ENCODE measurements at regions not wholly inside any gene's neighbourhood (a gene's known extent, or its start where the extent isn't known, plus 50 kb on each side); places are given as distances from the start of the nearest gene placed in this dataset.

DNA sequence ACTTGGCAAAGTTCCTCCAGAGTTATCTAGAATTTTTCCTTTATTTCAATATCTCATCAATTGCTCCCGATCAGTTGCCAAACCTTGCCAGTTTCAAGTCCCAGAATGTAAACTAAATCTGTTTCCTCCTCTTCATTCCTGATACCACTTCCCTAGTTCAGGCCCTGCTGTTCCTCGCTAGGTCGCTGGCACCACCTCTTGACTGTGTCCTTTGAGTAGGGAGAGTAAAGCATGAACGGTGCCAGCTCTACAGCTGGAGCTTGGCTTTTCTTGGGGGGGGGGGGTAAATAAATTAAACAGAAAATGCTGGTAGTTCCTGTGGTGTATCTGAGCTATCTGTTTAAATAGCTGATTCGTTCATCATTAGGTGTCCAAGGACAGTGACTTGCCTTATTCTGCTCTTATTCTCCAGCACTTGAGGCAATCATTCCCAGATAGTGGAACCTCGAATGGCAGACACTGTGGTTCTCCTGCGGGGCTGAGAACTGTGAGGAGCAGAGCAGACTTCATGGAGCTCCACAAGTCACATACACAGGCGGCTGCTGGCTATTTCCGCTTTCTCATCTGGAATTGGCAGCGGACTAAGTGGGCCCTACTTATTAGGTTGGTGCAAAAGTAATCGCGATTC, 168.3 kb upstream of the FAT1 start:
- H3K4me3 ChIP-seq (ENCODE audit: insufficient read length, low read depth): no peak overlapping the region

GRCh38 chr4:186898367-186898766, 174.7 kb upstream of the FAT1 start:
- Histone ChIP-seq H3K9ac (ENCODE audit: insufficient read length, low read depth) (no peak overlapping the region), H3K9me3 (ENCODE audit: insufficient read depth, low read length) (no peaks in the 10 kb centered on the region), H3K4me3 (ENCODE audit: insufficient read length, low read depth) (no peak overlapping the region), H3K4me1 (ENCODE audit: insufficient read depth, insufficient read length) (no peaks in the 10 kb centered on the region), H3K36me3 (ENCODE audit: insufficient read depth, insufficient read length, low read length) (no peaks in the 10 kb centered on the region), H3K27me3 (ENCODE audit: insufficient read depth, insufficient read length) (no peaks in the 10 kb centered on the region)
- DNase-seq (ENCODE audit: low read depth, low spot score): no peak
- TF ChIP-seq SUZ12 (IDR thresholded peaks at IDR 0.05; ENCODE audit: extremely low read depth, insufficient read depth, insufficient read length) (no peak), ZNF274 (IDR thresholded peaks at IDR 0.05; ENCODE audit: low read depth, low read length) (no peak), YY1 (IDR thresholded peaks at IDR 0.05; ENCODE audit: insufficient read depth, insufficient read length) (no peak)

More for the DNA sequence above, 168.3 kb upstream of the FAT1 start:
- no peaks in the 10 kb centered on the region; the same call in 1 of the 2 replicates for H3K9me3 ChIP-seq (ENCODE audit: insufficient read depth, low read length)
- no peak for TF ChIP-seq ZNF274 (IDR thresholded peaks at IDR 0.05; ENCODE audit: low read depth, low read length)
- TF ChIP-seq YY1 (IDR thresholded peaks at IDR 0.05; ENCODE audit: insufficient read depth, insufficient read length): no peak
- no peak for TF ChIP-seq SUZ12 (IDR thresholded peaks at IDR 0.05; ENCODE audit: extremely low read depth, insufficient read depth, insufficient read length)
- DNase-seq (ENCODE audit: low read depth, low spot score): no peak
- no peaks in the 10 kb centered on the region for H3K27me3 ChIP-seq (ENCODE audit: insufficient read depth, insufficient read length)
- H3K9ac ChIP-seq (ENCODE audit: insufficient read length, low read depth): no peak overlapping the region
- H3K36me3 ChIP-seq (ENCODE audit: insufficient read depth, insufficient read length, low read length): no peaks in the 10 kb centered on the region
- no peaks in the 10 kb centered on the region for H3K4me1 ChIP-seq (ENCODE audit: insufficient read depth, insufficient read length)

DNA sequence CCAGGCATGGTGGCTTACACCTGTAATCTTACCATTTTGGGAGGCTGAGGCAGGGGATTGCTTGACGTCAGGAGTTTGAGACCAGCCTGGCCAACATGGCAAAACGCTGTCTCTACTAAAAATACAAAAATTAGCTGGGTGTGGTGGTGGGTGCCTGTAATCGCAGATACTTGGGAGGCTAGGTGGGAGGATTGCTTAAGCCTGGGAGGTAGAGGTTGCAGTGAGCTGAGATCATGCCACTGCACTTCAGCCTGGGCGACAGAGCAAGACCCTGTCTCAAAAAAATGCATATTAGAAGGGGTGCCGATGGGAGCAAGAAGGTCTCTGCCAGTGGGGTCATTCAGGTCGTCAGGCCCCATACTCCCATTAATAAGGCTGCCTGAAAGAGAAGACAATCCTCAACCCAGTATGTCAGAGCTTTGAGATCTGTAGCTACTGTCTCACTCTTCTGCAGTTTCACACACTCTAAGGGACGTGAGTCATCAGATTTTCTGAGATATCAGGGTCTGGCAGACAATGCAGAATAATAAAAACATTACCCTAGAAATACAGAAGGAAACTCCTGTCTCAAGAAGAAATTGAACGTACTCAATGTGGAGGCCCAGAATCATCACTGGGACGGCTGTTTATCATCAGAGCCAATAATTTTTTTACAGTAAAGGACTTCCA, 176.7 kb upstream of the FAT1 start:
- no peak for DNase-seq (ENCODE audit: low read depth, low spot score)
- H3K4me1 ChIP-seq (ENCODE audit: insufficient read depth, insufficient read length): no peaks in the 10 kb centered on the region
- H3K36me3 ChIP-seq (ENCODE audit: insufficient read depth, insufficient read length, low read length): no peaks in the 10 kb centered on the region
- H3K9ac ChIP-seq (ENCODE audit: insufficient read length, low read depth): no peak overlapping the region
- H3K27me3 ChIP-seq (ENCODE audit: insufficient read depth, insufficient read length): no peaks in the 10 kb centered on the region
- TF ChIP-seq YY1 (IDR thresholded peaks at IDR 0.05; ENCODE audit: insufficient read depth, insufficient read length) (no peak), SUZ12 (IDR thresholded peaks at IDR 0.05; ENCODE audit: extremely low read depth, insufficient read depth, insufficient read length) (no peak), ZNF274 (IDR thresholded peaks at IDR 0.05; ENCODE audit: low read depth, low read length) (no peak)
- no peak overlapping the region for H3K4me3 ChIP-seq (ENCODE audit: insufficient read length, low read depth)
- no peaks in the 10 kb centered on the region for H3K9me3 ChIP-seq (ENCODE audit: insufficient read depth, low read length)

DNA sequence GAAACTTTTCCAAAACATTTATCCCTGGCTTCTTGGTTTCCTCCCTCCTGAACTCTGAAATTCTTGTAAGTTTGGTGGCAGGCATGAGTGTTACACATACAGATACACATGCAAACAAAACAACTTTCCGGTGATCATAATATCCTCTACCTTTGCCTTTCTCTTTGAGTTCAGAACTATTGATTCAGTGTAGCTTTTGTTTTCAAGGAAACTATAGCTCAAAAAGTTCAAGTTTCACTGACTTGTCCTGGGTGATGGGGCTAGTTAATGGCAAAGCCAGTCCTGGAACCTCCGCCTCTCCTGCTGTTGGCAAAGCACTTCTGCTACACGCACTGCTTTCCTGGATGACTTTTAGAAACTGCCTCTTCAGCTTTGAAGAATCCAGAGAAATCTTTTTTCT, 177.3 kb upstream of the FAT1 start:
- H3K4me1 ChIP-seq (ENCODE audit: insufficient read depth, insufficient read length): no peaks in the 10 kb centered on the region
- no peaks in the 10 kb centered on the region for H3K27me3 ChIP-seq (ENCODE audit: insufficient read depth, insufficient read length)
- no peaks in the 10 kb centered on the region for H3K36me3 ChIP-seq (ENCODE audit: insufficient read depth, insufficient read length, low read length)
- H3K4me3 ChIP-seq (ENCODE audit: insufficient read length, low read depth): no peak overlapping the region
- no peak overlapping the region for H3K9ac ChIP-seq (ENCODE audit: insufficient read length, low read depth)
- H3K9me3 ChIP-seq (ENCODE audit: insufficient read depth, low read length): no peaks in the 10 kb centered on the region
- DNase-seq (ENCODE audit: low read depth, low spot score): no peak
- TF ChIP-seq YY1 (IDR thresholded peaks at IDR 0.05; ENCODE audit: insufficient read depth, insufficient read length) (no peak), ZNF274 (IDR thresholded peaks at IDR 0.05; ENCODE audit: low read depth, low read length) (no peak), SUZ12 (IDR thresholded peaks at IDR 0.05; ENCODE audit: extremely low read depth, insufficient read depth, insufficient read length) (no peak)

DNA sequence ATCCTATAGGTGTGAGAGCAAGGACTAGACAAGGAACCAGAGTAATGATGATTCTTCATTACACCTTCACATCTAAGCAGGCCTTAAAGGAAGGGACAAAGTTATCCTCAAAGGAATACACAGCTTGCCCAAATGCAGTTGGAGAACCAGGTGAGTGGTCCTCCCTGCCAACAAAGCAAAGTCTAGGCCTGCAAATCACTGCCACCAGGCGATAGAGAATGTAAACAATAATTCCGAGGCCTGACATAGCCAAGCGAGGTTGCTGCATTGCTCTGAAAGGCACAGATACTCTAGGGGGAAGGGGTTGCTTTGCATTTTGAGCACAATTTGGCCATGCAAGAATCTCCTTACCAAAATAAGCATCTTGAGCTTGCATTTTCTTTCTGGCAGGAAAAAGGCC, 178.2 kb upstream of the FAT1 start:
- no peaks in the 10 kb centered on the region for H3K27me3 ChIP-seq (ENCODE audit: insufficient read depth, insufficient read length)
- H3K9ac ChIP-seq (ENCODE audit: insufficient read length, low read depth): no peak overlapping the region
- H3K4me1 ChIP-seq (ENCODE audit: insufficient read depth, insufficient read length): no peaks in the 10 kb centered on the region
- H3K36me3 ChIP-seq (ENCODE audit: insufficient read depth, insufficient read length, low read length): no peaks in the 10 kb centered on the region
- TF ChIP-seq YY1 (IDR thresholded peaks at IDR 0.05; ENCODE audit: insufficient read depth, insufficient read length): no peak
- TF ChIP-seq ZNF274 (IDR thresholded peaks at IDR 0.05; ENCODE audit: low read depth, low read length): no peak
- no peak for TF ChIP-seq SUZ12 (IDR thresholded peaks at IDR 0.05; ENCODE audit: extremely low read depth, insufficient read depth, insufficient read length)
- H3K4me3 ChIP-seq (ENCODE audit: insufficient read length, low read depth): no peak overlapping the region
- DNase-seq (ENCODE audit: low read depth, low spot score): no peak
- no peaks in the 10 kb centered on the region for H3K9me3 ChIP-seq (ENCODE audit: insufficient read depth, low read length)

DNA sequence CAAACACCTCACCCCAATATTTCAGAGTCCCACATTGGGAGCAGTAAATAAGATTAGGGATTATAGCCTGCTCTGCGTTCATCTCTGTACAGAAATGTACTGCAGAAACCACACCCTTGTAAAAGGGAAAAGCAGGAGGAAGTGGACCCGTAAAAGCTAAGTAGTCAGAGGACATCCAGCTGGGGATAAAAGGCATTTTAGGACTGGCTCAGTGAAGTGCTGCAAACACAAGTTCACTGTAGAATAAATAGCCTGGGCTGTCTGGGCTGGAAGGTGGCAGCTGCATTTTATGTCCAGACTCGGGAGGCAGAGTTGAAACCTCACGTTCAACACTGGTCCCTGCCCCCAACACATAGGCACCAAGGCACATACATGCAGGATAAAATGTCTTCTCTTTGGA, 178.7 kb upstream of the FAT1 start:
- Histone ChIP-seq H3K9ac (ENCODE audit: insufficient read length, low read depth) (no peak overlapping the region), H3K27me3 (ENCODE audit: insufficient read depth, insufficient read length) (no peaks in the 10 kb centered on the region), H3K4me1 (ENCODE audit: insufficient read depth, insufficient read length) (no peaks in the 10 kb centered on the region), H3K36me3 (ENCODE audit: insufficient read depth, insufficient read length, low read length) (no peaks in the 10 kb centered on the region), H3K9me3 (ENCODE audit: insufficient read depth, low read length) (no peaks in the 10 kb centered on the region), H3K4me3 (ENCODE audit: insufficient read length, low read depth) (no peak overlapping the region)
- no peak for DNase-seq (ENCODE audit: low read depth, low spot score)
- no peak for TF ChIP-seq YY1 (IDR thresholded peaks at IDR 0.05; ENCODE audit: insufficient read depth, insufficient read length)
- TF ChIP-seq SUZ12 (IDR thresholded peaks at IDR 0.05; ENCODE audit: extremely low read depth, insufficient read depth, insufficient read length): no peak
- TF ChIP-seq ZNF274 (IDR thresholded peaks at IDR 0.05; ENCODE audit: low read depth, low read length): no peak

- H3K36me3 ChIP-seq (ENCODE audit: insufficient read depth, insufficient read length, low read length): no peaks in the 10 kb centered on the region
Measured at GRCh38 chr4:186904101-186904500, 180.4 kb upstream of the FAT1 start.

More at GRCh38 chr4:186904101-186904500, 180.4 kb upstream of the FAT1 start:
- no peaks in the 10 kb centered on the region for H3K4me1 ChIP-seq (ENCODE audit: insufficient read depth, insufficient read length)
- TF ChIP-seq SUZ12 (IDR thresholded peaks at IDR 0.05; ENCODE audit: extremely low read depth, insufficient read depth, insufficient read length): no peak
- no peak for TF ChIP-seq YY1 (IDR thresholded peaks at IDR 0.05; ENCODE audit: insufficient read depth, insufficient read length)
- no peak for TF ChIP-seq ZNF274 (IDR thresholded peaks at IDR 0.05; ENCODE audit: low read depth, low read length)
- H3K9ac ChIP-seq (ENCODE audit: insufficient read length, low read depth): no peak overlapping the region
- H3K4me3 ChIP-seq (ENCODE audit: insufficient read length, low read depth): no peak overlapping the region
- no peaks in the 10 kb centered on the region for H3K27me3 ChIP-seq (ENCODE audit: insufficient read depth, insufficient read length)
- no peak for DNase-seq (ENCODE audit: low read depth, low spot score)
- no peaks in the 10 kb centered on the region for H3K9me3 ChIP-seq (ENCODE audit: insufficient read depth, low read length)

Data from NT2/D1 (cell line).